H9 (cell line): ENCODE measurements at regions not wholly inside any gene's neighbourhood (a gene's known extent, or its start where the extent isn't known, plus 50 kb on each side); places are given as distances from the start of the nearest gene placed in this dataset.

Experiments used
- DNase-seq: peaks from one replicate; pipeline ENCODE4 v3.0.0-alpha.2; 2017
- H2AFZ ChIP-seq: one replicate; pipeline ENCODE4 v1.6.1; 2013; ENCODE audit warnings: mild to moderate bottlenecking, low read length, control low read depth, moderate library complexity
- H2AK5ac ChIP-seq: 2 replicates; pipeline ENCODE4 v1.6.1; 2013; ENCODE audit warnings: low read length, control low read depth, mixed read lengths; ENCODE audit not compliant: insufficient read length
- H2BK120ac ChIP-seq: one replicate; pipeline ENCODE4 v1.6.1; 2013; ENCODE audit warnings: low read depth, mild to moderate bottlenecking, low read length, control low read depth, inconsistent platforms; ENCODE audit not compliant: poor library complexity, severe bottlenecking
- H2BK12ac ChIP-seq: 2 replicates; pipeline ENCODE4 v1.6.1; 2013; ENCODE audit warnings: low read length, control low read depth, mixed read lengths, low read depth; ENCODE audit not compliant: insufficient read length
- H2BK15ac ChIP-seq: 2 replicates; pipeline ENCODE4 v1.6.1; 2013; ENCODE audit warnings: low read depth, low read length, control low read depth
- H2BK20ac ChIP-seq: one replicate; pipeline ENCODE4 v1.6.1; 2013; ENCODE audit warnings: low read depth, mild to moderate bottlenecking, low read length, control low read depth, inconsistent platforms; ENCODE audit not compliant: poor library complexity, severe bottlenecking
- H2BK5ac ChIP-seq: 2 replicates; pipeline ENCODE4 v1.6.1; 2013; ENCODE audit warnings: low read length, control low read depth, mixed read lengths; ENCODE audit not compliant: insufficient read length
- H3K14ac ChIP-seq: 2 replicates; pipeline ENCODE4 v1.6.1; 2013; ENCODE audit warnings: low read length, control low read depth; ENCODE audit not compliant: insufficient read depth
- H3K18ac ChIP-seq: 2 replicates; pipeline ENCODE4 v1.6.1; 2013; ENCODE audit warnings: low read depth, mild to moderate bottlenecking, mixed read lengths, low read length, control low read depth; ENCODE audit not compliant: insufficient read length
- H3K23ac ChIP-seq: 2 replicates; pipeline ENCODE4 v1.6.1; 2013; ENCODE audit warnings: low read length, control low read depth, mixed read lengths, low read depth; ENCODE audit not compliant: insufficient read length
- H3K23me2 ChIP-seq: 2 replicates; pipeline ENCODE4 v1.6.1; 2013; ENCODE audit warnings: low read depth, mild to moderate bottlenecking, mixed read lengths, low read length, control low read depth; ENCODE audit not compliant: insufficient read length, poor library complexity, severe bottlenecking
- H3K27ac ChIP-seq: 2 replicates; pipeline ENCODE4 v1.5.1; 2013; ENCODE audit warnings: low read length, control low read depth, mixed read lengths, low read depth; ENCODE audit not compliant: insufficient read length
- H3K27me3 ChIP-seq: 2 replicates; pipeline ENCODE4 v1.6.1; 2013; ENCODE audit warnings: low read length, control low read depth, inconsistent platforms; ENCODE audit not compliant: insufficient read depth
- H3K4ac ChIP-seq: 2 replicates; pipeline ENCODE4 v1.6.1; 2013; ENCODE audit warnings: low read depth, mild to moderate bottlenecking, control low read depth, inconsistent platforms, low read length, moderate library complexity
- H3K4me1 ChIP-seq: 2 replicates; pipeline ENCODE4 v1.6.1; 2013; ENCODE audit warnings: low read length, control low read depth, inconsistent platforms; ENCODE audit not compliant: insufficient read depth
- H3K4me2 ChIP-seq: 2 replicates; pipeline ENCODE4 v1.6.1; 2013; ENCODE audit warnings: low read length, control low read depth, mixed read lengths; ENCODE audit not compliant: insufficient read length, insufficient read depth
- H3K56ac ChIP-seq: 2 replicates; pipeline ENCODE4 v1.6.1; 2013; ENCODE audit warnings: low read depth, mild to moderate bottlenecking, mixed read lengths, low read length, control low read depth; ENCODE audit not compliant: insufficient read length
- H3K79me1 ChIP-seq: 2 replicates; pipeline ENCODE4 v1.6.1; 2013; ENCODE audit warnings: low read depth, mild to moderate bottlenecking, moderate library complexity, low read length, control low read depth, inconsistent platforms; ENCODE audit not compliant: insufficient read depth, poor library complexity, severe bottlenecking
- H3K79me2 ChIP-seq: 2 replicates; pipeline ENCODE4 v1.6.1; 2013; ENCODE audit warnings: low read length, control low read depth, inconsistent platforms; ENCODE audit not compliant: insufficient read depth
- H3K9ac ChIP-seq: 2 replicates; pipeline ENCODE4 v1.6.1; 2013; ENCODE audit warnings: low read length, control low read depth, mixed read lengths; ENCODE audit not compliant: insufficient read length; ENCODE audit errors: extremely low read depth
- H3K9me3 ChIP-seq: one replicate; pipeline ENCODE4 v1.6.1; 2013; ENCODE audit warnings: low read depth, low read length, inconsistent platforms; ENCODE audit not compliant: control insufficient read depth
- H3T11ph ChIP-seq: one replicate; pipeline ENCODE4 v1.6.1; 2013; ENCODE audit warnings: mild to moderate bottlenecking, low read length, control low read depth, inconsistent platforms
- H4K20me1 ChIP-seq: one replicate; pipeline ENCODE4 v1.6.1; 2013; ENCODE audit not compliant: control insufficient read depth, insufficient read length, insufficient read depth
- H4K5ac ChIP-seq: 2 replicates; pipeline ENCODE4 v1.6.1; 2013; ENCODE audit warnings: low read depth, mild to moderate bottlenecking, mixed read lengths, low read length, control low read depth; ENCODE audit not compliant: insufficient read length
- H4K8ac ChIP-seq: replicated peaks from 2 replicates; pipeline ENCODE4 v1.6.1; 2013; ENCODE audit warnings: low read length, control low read depth, mixed read lengths, low read depth; ENCODE audit not compliant: insufficient read length
- H4K91ac ChIP-seq: 2 replicates; pipeline ENCODE4 v1.6.1; 2013; ENCODE audit warnings: low read depth, mild to moderate bottlenecking, moderate library complexity, mixed read lengths, low read length, control low read depth; ENCODE audit not compliant: insufficient read length
- H3K27ac Mint-ChIP-seq, 3 experiments: 2 replicates in 2 of 3; 3 replicates in 1 of 3; pipeline ENCODE4 v1.8.0; 2020 to 2021; ENCODE audit warnings: mixed read lengths in 3 of 3, mild to moderate bottlenecking in 1 of 3, moderate library complexity in 1 of 3
- H3K27me3 Mint-ChIP-seq: 2 replicates; pipeline ENCODE4 v1.8.0; 2021; ENCODE audit warnings: low read depth, mild to moderate bottlenecking, moderate library complexity, mixed read lengths
- H3K36me3 Mint-ChIP-seq, 3 experiments: 2 replicates in 2 of 3; 3 replicates in 1 of 3; pipeline ENCODE4 v1.8.0; 2020 to 2021; ENCODE audit warnings: low read depth in 3 of 3, mixed read lengths in 3 of 3; ENCODE audit not compliant: insufficient read depth in 1 of 3
- H3K4me1 Mint-ChIP-seq, 2 experiments: 2 replicates each; pipeline ENCODE4 v1.8.0; 2020; ENCODE audit warnings: mixed read lengths in 2 of 2
- H3K4me3 Mint-ChIP-seq, 2 experiments: 2 replicates in 1 of 2; 3 replicates in 1 of 2; pipeline ENCODE4 v1.8.0; 2020 to 2021; ENCODE audit warnings: mild to moderate bottlenecking in 2 of 2, mixed read lengths in 2 of 2, moderate library complexity in 1 of 2
- H3K9me3 Mint-ChIP-seq, 2 experiments: 2 replicates in 1 of 2; 3 replicates in 1 of 2; pipeline ENCODE4 v1.8.0; 2020; ENCODE audit warnings: mild to moderate bottlenecking in 2 of 2, mixed read lengths in 2 of 2, moderate library complexity in 1 of 2
- CTCF ChIP-seq: fragments of 200-600 bp; sonication (generic); conservative IDR thresholded peaks from 3 replicates; pipeline ENCODE4 v1.8.0; 2021; ENCODE audit warnings: antibody characterized with exemption, mild to moderate bottlenecking
- WGBS: extraction: QIAGEN DNeasy Blood & Tissue Kit; methylation state at CpG from one replicate; pipeline ENCODE4 v1.1.7; 2013; ENCODE audit warnings: missing lambda C conversion rate, low lambda C conversion rate, mixed read lengths; ENCODE audit not compliant: insufficient read length; ENCODE audit errors: extremely low coverage; 5-methylcytosine and 5-hydroxymethylcytosine counted together

DNA sequence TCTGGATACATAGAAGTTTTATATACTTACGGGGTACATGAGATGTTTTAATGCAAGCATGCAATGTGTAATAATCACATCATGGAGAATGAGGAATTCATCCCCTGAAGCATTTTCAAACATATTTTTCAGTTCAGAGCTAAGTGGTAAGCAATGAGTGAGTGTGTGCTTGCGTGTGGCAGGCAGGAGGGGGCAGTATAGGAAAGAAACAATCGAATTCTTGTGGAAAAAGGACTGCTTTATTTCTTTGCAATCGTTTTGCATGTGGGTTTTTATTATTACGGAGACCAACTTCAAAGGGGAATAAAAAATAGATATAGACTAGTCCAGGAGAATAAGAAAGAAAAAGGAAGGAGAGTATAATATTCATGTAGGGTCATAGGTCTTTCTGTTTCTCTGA lies 271.6 kb downstream of the CHL1 start:
- Histone ChIP-seq H2BK120ac (no peak overlapping the region), H2AFZ (no peak overlapping the region), H3K4ac (no peak overlapping the region), H2BK15ac (no peak overlapping the region), H3K56ac (no peak overlapping the region), H2BK5ac (no peak overlapping the region), H4K5ac (no peak overlapping the region), H3K79me2 (no peaks in the 10 kb centered on the region), H3K23me2 (no peaks in the 10 kb centered on the region), H4K91ac (no peak overlapping the region), H3K14ac (no peak overlapping the region), H3K9ac (no peak overlapping the region), H4K20me1 (no peaks in the 10 kb centered on the region), H3K9me3 (no peaks in the 10 kb centered on the region), H2BK12ac (no peak overlapping the region), H3K79me1 (no peaks in the 10 kb centered on the region), H3K23ac (no peak overlapping the region), H3K27me3 (no peaks in the 10 kb centered on the region), H2AK5ac (no peak overlapping the region), H4K8ac (no peak overlapping the region), H3K18ac (no peak overlapping the region), H3K4me2 (no peak overlapping the region), H2BK20ac (no peak overlapping the region), H3K27ac (no peak overlapping the region), H3T11ph (no peak overlapping the region), H3K4me1 (no peaks in the 10 kb centered on the region)
- Mint-ChIP-seq H3K4me3 (no peak overlapping the region), H3K36me3 (peaks cover 3 to 11% (median 7%) of the 10 kb centered on the region in 3 experiments; a peak in 6 of 7 replicates), H3K27me3 (no peaks in the 10 kb centered on the region; the same call in 1 of the 2 replicates), H3K9me3 (peaks cover 17 to 23% of the 10 kb centered on the region in 2 experiments), H3K4me1 (peaks cover 2 to 8% of the 10 kb centered on the region in 2 experiments; a peak in 2 of 4 replicates), H3K27ac (no peak overlapping the region)
- peak; percentile 76 for TF ChIP-seq CTCF
- no CpG with 5 or more reads among the region's 5 CpGs for WGBS
- no peak for DNase-seq
